ENCODE measurements at regions not wholly inside any gene's neighbourhood (a gene's known extent, or its start where the extent isn't known, plus 50 kb on each side); places are given as distances from the start of the nearest gene placed in this dataset.

- DNase-seq, result no peak
- Histone ChIP-seq H3K9me3 (no peaks in the 10 kb centered on the region), H3K36me3 (ENCODE audit: low read depth, missing control alignments) (no peaks in the 10 kb centered on the region), H3K4me1 (no peaks in the 10 kb centered on the region), H3K27me3 (no peaks in the 10 kb centered on the region), H3K4me3 (no peak overlapping the region), H3K27ac (no peak overlapping the region)
- whole genome bisulfite sequencing, 2 donors, result 88 to 93% methylated on average over 4 of the region's 4 CpGs
- intact Hi-C loops (cut with DNase I; ENCODE audit: low total_unique reads), result no loop called here
- no peak for TF ChIP-seq POLR2A (IDR thresholded peaks at IDR 0.05)
- TF ChIP-seq, protein P1, sequence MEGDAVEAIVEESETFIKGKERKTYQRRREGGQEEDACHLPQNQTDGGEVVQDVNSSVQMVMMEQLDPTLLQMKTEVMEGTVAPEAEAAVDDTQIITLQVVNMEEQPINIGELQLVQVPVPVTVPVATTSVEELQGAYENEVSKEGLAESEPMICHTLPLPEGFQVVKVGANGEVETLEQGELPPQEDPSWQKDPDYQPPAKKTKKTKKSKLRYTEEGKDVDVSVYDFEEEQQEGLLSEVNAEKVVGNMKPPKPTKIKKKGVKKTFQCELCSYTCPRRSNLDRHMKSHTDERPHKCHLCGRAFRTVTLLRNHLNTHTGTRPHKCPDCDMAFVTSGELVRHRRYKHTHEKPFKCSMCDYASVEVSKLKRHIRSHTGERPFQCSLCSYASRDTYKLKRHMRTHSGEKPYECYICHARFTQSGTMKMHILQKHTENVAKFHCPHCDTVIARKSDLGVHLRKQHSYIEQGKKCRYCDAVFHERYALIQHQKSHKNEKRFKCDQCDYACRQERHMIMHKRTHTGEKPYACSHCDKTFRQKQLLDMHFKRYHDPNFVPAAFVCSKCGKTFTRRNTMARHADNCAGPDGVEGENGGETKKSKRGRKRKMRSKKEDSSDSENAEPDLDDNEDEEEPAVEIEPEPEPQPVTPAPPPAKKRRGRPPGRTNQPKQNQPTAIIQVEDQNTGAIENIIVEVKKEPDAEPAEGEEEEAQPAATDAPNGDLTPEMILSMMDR (IDR thresholded peaks at IDR 0.05), result no peak
Measured at GRCh38 chr2:168363347-168364092, 92.6 kb upstream of the CERS6 start.

GRCh38 chr2:168365094-168365621, 90.9 kb upstream of the CERS6 start:
- H3K27me3 ChIP-seq, result no peaks in the 10 kb centered on the region
- no peak for DNase-seq
- TF ChIP-seq, protein P1 (IDR thresholded peaks at IDR 0.05), result no peak
- TF ChIP-seq POLR2A (IDR thresholded peaks at IDR 0.05), result no peak
- H3K9me3 ChIP-seq, result no peaks in the 10 kb centered on the region
- no peaks in the 10 kb centered on the region for H3K4me1 ChIP-seq
- no peaks in the 10 kb centered on the region for H3K36me3 ChIP-seq (ENCODE audit: low read depth, missing control alignments)
- intact Hi-C loops (cut with DNase I; ENCODE audit: low total_unique reads), result no loop called here
- 87 to 97% methylated on average over 6 of the region's 6 CpGs for WGBS, 2 donors
- no peak overlapping the region for H3K27ac ChIP-seq
- H3K4me3 ChIP-seq, result no peak overlapping the region

- H3K4me1 ChIP-seq, result no peaks in the 10 kb centered on the region
- no peaks in the 10 kb centered on the region for H3K36me3 ChIP-seq (ENCODE audit: low read depth, missing control alignments)
- H3K9me3 ChIP-seq, result no peaks in the 10 kb centered on the region
- H3K27ac ChIP-seq, result no peak overlapping the region
- TF ChIP-seq POLR2A (IDR thresholded peaks at IDR 0.05), result no peak
- TF ChIP-seq, protein P1 (IDR thresholded peaks at IDR 0.05), result no peak
- no peak overlapping the region for H3K4me3 ChIP-seq
- no peak for DNase-seq
- H3K27me3 ChIP-seq, result no peaks in the 10 kb centered on the region
- WGBS, 2 donors, result 95 to 99% methylated on average over 2 of the region's 2 CpGs
- intact Hi-C loops (cut with DNase I; ENCODE audit: low total_unique reads), result no loop called here
Measured at GRCh38 chr2:168369031-168369430, 87.0 kb upstream of the CERS6 start.

GRCh38 chr2:168371273-168372019, 84.6 kb upstream of the CERS6 start:
- Histone ChIP-seq H3K9me3 (no peaks in the 10 kb centered on the region), H3K4me1 (no peaks in the 10 kb centered on the region), H3K27ac (no peak overlapping the region), H3K36me3 (ENCODE audit: low read depth, missing control alignments) (no peaks in the 10 kb centered on the region), H3K4me3 (no peak overlapping the region), H3K27me3 (no peaks in the 10 kb centered on the region)
- TF ChIP-seq, protein P1 (IDR thresholded peaks at IDR 0.05), result no peak
- no peak for TF ChIP-seq POLR2A (IDR thresholded peaks at IDR 0.05)
- no peak for DNase-seq
- intact Hi-C loops (cut with DNase I; ENCODE audit: low total_unique reads), result no loop called here
- WGBS, 2 donors, result 94 to 95% methylated on average over 4 of the region's 4 CpGs

Data from testis (tissue), 2 donors.